Nephron (organoid): ENCODE measurements at regions not wholly inside any gene's neighbourhood (a gene's known extent, or its start where the extent isn't known, plus 50 kb on each side); places are given as distances from the start of the nearest gene placed in this dataset.
A peak's percentile ranks its signal among the peaks of the same experiment; 100 is the strongest.

Experiments used
- H3K27ac Mint-ChIP-seq, 3 experiments: 2 replicates each; pipeline ENCODE4 v1.8.0; 2020; ENCODE audit warnings: mixed read lengths in 3 of 3, mild to moderate bottlenecking in 2 of 3, moderate library complexity in 1 of 3
- H3K27me3 Mint-ChIP-seq: 2 replicates; pipeline ENCODE4 v1.8.0; 2021; ENCODE audit warnings: low read depth, mild to moderate bottlenecking, moderate library complexity, mixed read lengths
- H3K36me3 Mint-ChIP-seq: 2 replicates; pipeline ENCODE4 v1.8.0; 2020; ENCODE audit warnings: low read depth, mixed read lengths
- H3K4me1 Mint-ChIP-seq: 2 replicates; pipeline ENCODE4 v1.8.0; 2020; ENCODE audit warnings: mixed read lengths
- H3K4me3 Mint-ChIP-seq, 3 experiments: 2 replicates each; pipeline ENCODE4 v1.8.0; 2020; ENCODE audit warnings: mild to moderate bottlenecking in 3 of 3, mixed read lengths in 3 of 3, moderate library complexity in 2 of 3
- H3K9me3 Mint-ChIP-seq: 2 replicates; pipeline ENCODE4 v1.8.0; 2020; ENCODE audit warnings: mixed read lengths
- TF ChIP-seq, protein P1 (sequence below), 3 experiments: fragments of 200-600 bp; sonication (generic); IDR thresholded peaks; one replicate each; pipeline ENCODE4 v1.5.0; 2021; ENCODE audit warnings: antibody characterized with exemption in 3 of 3; ENCODE audit not compliant: unreplicated experiment in 3 of 3

DNA sequence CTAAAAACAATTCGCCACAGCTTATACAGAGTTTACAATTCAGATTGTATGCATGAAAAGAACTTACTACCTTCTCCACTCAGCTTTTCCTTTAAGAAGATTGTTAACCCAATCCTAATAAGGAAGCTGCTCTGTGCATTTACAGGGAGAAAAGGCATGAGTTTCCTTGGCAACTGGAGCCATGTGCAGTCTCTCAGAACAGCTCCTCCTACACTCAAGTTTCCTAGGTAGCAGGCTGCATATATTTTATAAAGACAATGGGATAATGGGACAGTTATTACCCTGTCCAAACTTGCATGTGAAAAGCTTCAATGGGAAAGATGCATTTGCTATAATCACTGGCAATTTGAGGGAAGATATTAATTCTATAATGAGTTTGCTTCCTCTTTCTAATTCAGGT lies 125.5 kb upstream of the TRPC4 start:
- Mint-ChIP-seq H3K9me3 (no peaks in the 10 kb centered on the region), H3K27ac (peak overlapping the region in 1 of 3 experiments; percentile 32), H3K36me3 (no peaks in the 10 kb centered on the region), H3K4me3 (no peak overlapping the region), H3K4me1 (peaks cover 9% of the 10 kb centered on the region), H3K27me3 (no peaks in the 10 kb centered on the region)
- TF ChIP-seq, protein P1, sequence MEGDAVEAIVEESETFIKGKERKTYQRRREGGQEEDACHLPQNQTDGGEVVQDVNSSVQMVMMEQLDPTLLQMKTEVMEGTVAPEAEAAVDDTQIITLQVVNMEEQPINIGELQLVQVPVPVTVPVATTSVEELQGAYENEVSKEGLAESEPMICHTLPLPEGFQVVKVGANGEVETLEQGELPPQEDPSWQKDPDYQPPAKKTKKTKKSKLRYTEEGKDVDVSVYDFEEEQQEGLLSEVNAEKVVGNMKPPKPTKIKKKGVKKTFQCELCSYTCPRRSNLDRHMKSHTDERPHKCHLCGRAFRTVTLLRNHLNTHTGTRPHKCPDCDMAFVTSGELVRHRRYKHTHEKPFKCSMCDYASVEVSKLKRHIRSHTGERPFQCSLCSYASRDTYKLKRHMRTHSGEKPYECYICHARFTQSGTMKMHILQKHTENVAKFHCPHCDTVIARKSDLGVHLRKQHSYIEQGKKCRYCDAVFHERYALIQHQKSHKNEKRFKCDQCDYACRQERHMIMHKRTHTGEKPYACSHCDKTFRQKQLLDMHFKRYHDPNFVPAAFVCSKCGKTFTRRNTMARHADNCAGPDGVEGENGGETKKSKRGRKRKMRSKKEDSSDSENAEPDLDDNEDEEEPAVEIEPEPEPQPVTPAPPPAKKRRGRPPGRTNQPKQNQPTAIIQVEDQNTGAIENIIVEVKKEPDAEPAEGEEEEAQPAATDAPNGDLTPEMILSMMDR (IDR thresholded peaks at IDR 0.05; ENCODE audit: unreplicated experiment in 3 of 3) = no peak

DNA sequence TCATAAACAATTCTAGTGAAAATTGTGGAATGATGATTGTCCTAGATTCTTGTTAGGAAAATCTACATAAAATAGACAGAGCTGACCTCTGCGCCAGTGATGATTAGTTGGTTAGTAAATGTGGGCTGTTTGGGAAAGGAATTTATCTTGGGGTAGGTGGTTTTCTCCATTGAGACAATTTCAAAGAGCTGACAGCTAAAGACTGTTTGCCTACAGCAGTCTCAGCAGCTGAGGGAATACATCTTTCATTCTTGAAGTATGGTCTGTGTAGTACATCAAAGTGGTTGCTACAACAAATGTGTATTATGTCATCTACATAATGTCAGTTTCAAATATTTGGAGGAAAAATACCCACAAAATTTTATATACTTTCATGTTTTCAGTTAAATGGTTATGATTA lies 117.2 kb upstream of the TRPC4 start:
- Mint-ChIP-seq H3K36me3 (no peaks in the 10 kb centered on the region), H3K4me3 (no peak overlapping the region), H3K27me3 (no peaks in the 10 kb centered on the region), H3K9me3 (no peaks in the 10 kb centered on the region), H3K27ac (no peak overlapping the region), H3K4me1 (no peaks in the 10 kb centered on the region)
- TF ChIP-seq, protein P1 (IDR thresholded peaks at IDR 0.05; ENCODE audit: unreplicated experiment in 3 of 3) = no peak

DNA sequence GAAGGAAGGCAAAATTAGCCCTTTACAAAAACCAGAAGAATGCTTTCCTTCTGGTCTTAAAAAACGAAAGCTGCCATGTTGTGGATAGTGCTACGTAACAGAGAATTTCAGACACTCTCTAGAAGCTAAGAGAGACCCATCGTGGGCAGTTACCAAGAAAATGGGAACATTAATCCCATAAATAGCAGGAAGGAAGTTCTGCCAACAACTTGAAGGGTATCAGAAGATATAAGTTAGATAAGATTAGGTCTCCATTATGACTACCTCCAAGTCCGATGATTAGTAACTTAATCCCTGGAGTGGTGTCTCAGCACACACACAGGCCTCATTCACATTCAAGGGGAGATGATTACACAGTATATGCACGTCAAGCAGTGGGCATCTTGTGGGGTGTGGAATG lies 115.7 kb upstream of the TRPC4 start:
- H3K36me3 Mint-ChIP-seq = no peaks in the 10 kb centered on the region
- TF ChIP-seq, protein P1 (IDR thresholded peaks at IDR 0.05; ENCODE audit: unreplicated experiment in 3 of 3) = no peak
- H3K27ac Mint-ChIP-seq = no peak overlapping the region
- H3K4me1 Mint-ChIP-seq = no peaks in the 10 kb centered on the region
- H3K4me3 Mint-ChIP-seq = no peak overlapping the region
- no peaks in the 10 kb centered on the region for H3K27me3 Mint-ChIP-seq
- H3K9me3 Mint-ChIP-seq = no peaks in the 10 kb centered on the region

DNA sequence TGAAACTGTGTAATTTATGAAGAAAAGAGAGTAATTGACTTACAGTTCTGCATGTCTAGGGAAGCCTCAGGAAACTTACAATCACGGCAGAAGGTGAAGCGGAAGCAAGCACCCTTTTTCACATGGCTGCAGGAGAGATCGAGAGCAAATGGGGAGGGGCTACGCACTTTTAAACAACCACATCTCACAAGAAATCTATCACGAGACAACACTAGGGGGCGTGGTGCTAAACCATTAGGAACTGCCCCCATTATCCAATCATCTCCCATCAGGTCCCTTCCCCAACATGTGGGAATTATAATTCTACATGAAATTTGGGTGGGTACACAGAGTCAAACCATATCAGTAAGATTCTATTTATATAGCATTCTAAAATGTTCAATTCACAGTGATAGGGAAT lies 114.8 kb upstream of the TRPC4 start:
- H3K36me3 Mint-ChIP-seq = no peaks in the 10 kb centered on the region
- TF ChIP-seq, protein P1 (IDR thresholded peaks at IDR 0.05; ENCODE audit: unreplicated experiment in 3 of 3) = no peak
- H3K27ac Mint-ChIP-seq = no peak overlapping the region
- H3K4me1 Mint-ChIP-seq = no peaks in the 10 kb centered on the region
- H3K9me3 Mint-ChIP-seq = no peaks in the 10 kb centered on the region
- no peak overlapping the region for H3K4me3 Mint-ChIP-seq
- H3K27me3 Mint-ChIP-seq = no peaks in the 10 kb centered on the region

DNA sequence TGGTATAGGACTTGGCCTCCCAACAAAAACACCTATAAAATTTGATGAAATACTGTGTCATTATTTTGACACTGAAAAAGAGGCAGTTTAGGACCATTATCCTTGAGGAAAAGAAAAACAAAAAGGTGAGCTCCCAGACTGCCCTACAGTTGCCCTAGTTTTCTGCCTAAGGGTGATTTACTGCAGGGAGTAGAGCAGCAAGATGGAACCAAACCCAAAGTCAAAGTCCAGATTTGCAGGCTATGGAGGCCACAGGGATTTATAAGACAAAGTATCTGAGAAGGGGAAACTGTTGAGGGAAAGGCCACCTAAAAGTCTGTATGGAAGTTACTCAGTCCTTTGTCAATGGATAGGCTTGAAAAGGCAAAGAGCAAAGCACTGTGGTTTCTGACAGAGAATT lies 112.4 kb upstream of the TRPC4 start:
- H3K4me1 Mint-ChIP-seq = no peaks in the 10 kb centered on the region
- H3K27me3 Mint-ChIP-seq = no peaks in the 10 kb centered on the region
- TF ChIP-seq, protein P1 (IDR thresholded peaks at IDR 0.05; ENCODE audit: unreplicated experiment in 3 of 3) = no peak
- no peak overlapping the region for H3K27ac Mint-ChIP-seq
- H3K36me3 Mint-ChIP-seq = no peaks in the 10 kb centered on the region
- H3K9me3 Mint-ChIP-seq = no peaks in the 10 kb centered on the region
- no peak overlapping the region for H3K4me3 Mint-ChIP-seq

DNA sequence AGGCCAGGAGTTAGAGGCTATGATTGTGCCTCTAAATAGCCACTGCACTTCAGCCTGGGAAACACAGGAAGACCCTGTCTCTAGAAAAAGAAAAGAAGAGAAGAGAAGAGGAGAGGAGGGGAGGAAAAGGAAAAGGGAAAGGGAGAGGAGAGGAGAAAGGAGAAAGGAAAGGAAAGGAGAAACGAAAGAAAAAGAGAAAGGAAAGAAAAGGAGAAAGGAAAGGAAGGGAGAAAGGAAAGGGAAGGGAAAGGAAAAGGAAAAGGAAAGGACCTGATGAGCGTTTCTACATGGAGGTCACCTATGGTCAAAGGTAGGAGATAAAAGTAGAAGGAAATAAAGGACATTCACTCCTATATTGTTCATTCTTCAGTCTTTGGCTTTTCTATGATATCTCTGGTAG lies 109.1 kb upstream of the TRPC4 start:
- H3K27ac Mint-ChIP-seq = no peak overlapping the region
- H3K4me1 Mint-ChIP-seq = no peaks in the 10 kb centered on the region
- H3K36me3 Mint-ChIP-seq = no peaks in the 10 kb centered on the region
- H3K4me3 Mint-ChIP-seq = no peak overlapping the region
- H3K9me3 Mint-ChIP-seq = no peaks in the 10 kb centered on the region
- TF ChIP-seq, protein P1 (IDR thresholded peaks at IDR 0.05; ENCODE audit: unreplicated experiment in 3 of 3) = no peak
- H3K27me3 Mint-ChIP-seq = no peaks in the 10 kb centered on the region
